ENCODE measurements at regions not wholly inside any gene's neighbourhood (a gene's known extent, or its start where the extent isn't known, plus 50 kb on each side); places are given as distances from the start of the nearest gene placed in this dataset.

DNA sequence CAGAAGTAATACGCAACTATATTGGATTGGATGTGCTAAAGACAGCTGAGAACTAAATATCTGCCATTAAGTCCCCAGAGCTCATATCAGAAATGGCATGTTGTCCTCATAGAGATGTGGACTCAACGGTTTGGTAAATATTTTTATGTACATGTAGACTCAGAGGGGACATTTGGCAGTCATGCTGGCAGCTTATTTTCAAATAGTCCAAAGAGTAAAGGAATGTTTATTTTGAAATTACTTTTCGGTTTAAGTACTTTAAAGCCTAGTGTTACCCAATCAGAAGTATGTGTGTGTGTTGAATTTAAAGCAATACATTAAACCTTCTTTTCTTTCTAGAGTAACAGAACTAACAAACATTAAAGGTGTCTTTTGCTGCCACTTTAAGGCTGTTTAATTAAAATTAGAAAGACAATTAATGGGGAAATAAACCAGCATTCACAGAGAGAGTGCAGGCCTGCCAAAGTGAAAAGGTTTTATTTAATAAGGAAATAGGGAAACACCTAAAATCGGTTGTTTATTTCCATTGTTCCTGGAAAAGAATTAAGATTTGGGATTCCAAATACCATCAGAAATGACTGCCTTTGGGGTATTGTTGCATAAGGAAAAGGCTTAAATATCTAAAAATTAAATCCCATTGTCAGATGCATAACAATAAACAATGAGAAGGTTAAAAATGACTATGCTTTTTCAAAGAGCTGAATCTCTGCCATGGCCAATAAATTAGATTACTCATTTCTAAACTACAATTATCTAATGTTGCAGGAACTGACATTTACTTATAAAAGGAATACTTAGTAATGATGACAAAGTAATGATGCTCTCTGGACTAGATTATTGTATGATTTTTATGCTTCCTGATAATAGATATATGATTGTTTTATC is 113.4 kb upstream of the AHR start (continued):
- TF ChIP-seq, protein P1, sequence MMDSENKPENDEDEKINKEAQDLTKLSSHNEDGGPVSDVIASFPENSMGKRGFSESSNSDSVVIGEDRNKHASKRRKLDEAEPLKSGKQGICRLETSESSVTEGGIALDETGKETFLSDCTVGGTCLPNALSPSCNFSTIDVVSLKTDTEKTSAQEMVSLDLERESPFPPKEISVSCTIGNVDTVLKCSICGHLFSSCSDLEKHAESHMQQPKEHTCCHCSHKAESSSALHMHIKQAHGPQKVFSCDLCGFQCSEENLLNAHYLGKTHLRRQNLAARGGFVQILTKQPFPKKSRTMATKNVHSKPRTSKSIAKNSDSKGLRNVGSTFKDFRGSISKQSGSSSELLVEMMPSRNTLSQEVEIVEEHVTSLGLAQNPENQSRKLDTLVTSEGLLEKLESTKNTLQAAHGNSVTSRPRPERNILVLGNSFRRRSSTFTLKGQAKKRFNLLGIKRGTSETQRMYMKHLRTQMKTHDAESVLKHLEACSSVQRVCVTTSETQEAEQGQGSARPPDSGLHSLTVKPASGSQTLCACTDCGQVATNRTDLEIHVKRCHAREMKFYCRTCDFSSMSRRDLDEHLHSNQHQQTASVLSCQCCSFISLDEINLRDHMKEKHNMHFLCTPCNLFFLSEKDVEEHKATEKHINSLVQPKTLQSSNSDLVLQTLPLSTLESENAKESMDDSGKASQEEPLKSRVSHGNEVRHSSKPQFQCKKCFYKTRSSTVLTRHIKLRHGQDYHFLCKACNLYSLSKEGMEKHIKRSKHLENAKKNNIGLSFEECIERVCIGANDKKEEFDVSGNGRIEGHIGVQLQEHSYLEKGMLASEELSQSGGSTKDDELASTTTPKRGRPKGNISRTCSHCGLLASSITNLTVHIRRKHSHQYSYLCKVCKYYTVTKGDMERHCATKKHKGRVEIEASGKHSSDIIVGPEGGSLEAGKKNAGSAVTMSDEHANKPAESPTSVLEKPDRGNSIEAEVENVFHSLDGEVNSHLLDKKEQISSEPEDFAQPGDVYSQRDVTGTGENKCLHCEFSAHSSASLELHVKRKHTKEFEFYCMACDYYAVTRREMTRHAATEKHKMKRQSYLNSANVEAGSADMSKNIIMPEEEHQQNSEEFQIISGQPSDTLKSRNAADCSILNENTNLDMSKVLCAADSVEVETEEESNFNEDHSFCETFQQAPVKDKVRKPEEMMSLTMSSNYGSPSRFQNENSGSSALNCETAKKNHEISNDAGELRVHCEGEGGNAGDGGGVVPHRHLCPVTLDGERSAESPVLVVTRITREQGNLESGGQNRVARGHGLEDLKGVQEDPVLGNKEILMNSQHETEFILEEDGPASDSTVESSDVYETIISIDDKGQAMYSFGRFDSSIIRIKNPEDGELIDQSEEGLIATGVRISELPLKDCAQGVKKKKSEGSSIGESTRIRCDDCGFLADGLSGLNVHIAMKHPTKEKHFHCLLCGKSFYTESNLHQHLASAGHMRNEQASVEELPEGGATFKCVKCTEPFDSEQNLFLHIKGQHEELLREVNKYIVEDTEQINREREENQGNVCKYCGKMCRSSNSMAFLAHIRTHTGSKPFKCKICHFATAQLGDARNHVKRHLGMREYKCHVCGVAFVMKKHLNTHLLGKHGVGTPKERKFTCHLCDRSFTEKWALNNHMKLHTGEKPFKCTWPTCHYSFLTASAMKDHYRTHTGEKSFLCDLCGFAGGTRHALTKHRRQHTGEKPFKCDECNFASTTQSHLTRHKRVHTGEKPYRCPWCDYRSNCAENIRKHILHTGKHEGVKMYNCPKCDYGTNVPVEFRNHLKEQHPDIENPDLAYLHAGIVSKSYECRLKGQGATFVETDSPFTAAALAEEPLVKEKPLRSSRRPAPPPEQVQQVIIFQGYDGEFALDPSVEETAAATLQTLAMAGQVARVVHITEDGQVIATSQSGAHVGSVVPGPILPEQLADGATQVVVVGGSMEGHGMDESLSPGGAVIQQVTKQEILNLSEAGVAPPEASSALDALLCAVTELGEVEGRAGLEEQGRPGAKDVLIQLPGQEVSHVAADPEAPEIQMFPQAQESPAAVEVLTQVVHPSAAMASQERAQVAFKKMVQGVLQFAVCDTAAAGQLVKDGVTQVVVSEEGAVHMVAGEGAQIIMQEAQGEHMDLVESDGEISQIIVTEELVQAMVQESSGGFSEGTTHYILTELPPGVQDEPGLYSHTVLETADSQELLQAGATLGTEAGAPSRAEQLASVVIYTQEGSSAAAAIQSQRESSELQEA (CRISPR knock-in tag; IDR thresholded peaks at IDR 0.05; ENCODE audit: not compliant biosample characterization): no peak
- no peak for TF ChIP-seq ZNF607 (CRISPR knock-in tag; IDR thresholded peaks at IDR 0.05; ENCODE audit: borderline replicate concordance)
- TF ChIP-seq SRSF4 (IDR thresholded peaks at IDR 0.05; ENCODE audit: low read depth, low read length, poor library complexity, severe bottlenecking): no peak
- TF ChIP-seq ARID4A (CRISPR knock-in tag; IDR thresholded peaks at IDR 0.05; ENCODE audit: borderline replicate concordance): no peak; the same call in 1 of the 2 replicates
- TF ChIP-seq YY1 (IDR thresholded peaks at IDR 0.05; ENCODE audit: insufficient read depth, insufficient replicate concordance, low read depth, low read length): peak; percentile 18
- no peak for TF ChIP-seq RBAK (CRISPR knock-in tag; IDR thresholded peaks at IDR 0.05)
- TF ChIP-seq, protein P2, sequence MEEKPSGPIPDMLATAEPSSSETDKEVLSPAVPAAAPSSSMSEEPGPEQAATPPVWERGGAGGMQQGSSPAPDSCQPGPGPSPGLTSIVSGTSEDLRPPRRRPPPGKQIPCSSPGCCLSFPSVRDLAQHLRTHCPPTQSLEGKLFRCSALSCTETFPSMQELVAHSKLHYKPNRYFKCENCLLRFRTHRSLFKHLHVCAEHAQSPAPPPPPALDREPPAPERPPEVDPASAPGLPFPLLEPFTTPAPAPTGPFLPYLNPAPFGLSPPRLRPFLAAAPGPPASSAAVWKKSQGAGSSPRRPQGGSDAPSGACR (CRISPR knock-in tag; IDR thresholded peaks at IDR 0.05): no peak; the same call in 1 of the 2 replicates

Data from HepG2 (cell line).